Keratinocyte (primary cell): ENCODE measurements at regions not wholly inside any gene's neighbourhood (a gene's known extent, or its start where the extent isn't known, plus 50 kb on each side); places are given as distances from the start of the nearest gene placed in this dataset.
"Not testable (repeated sequence)": the region's sequence is repeated elsewhere in the genome, so short reads cannot be mapped to it uniquely, and the experiment has no call there.

ENCODE experiments used
- DNase-seq: peaks from one replicate; pipeline ENCODE4 v3.0.0-alpha.2; 2011; ENCODE audit warnings: low read depth, missing footprints, low spot score
- FAIRE-seq: peaks from 2 replicates; lab custom pipeline; 2011; peaks lifted over from hg19 to GRCh38; lab: Jason Lieb, UNC
- H2AFZ ChIP-seq: 2 replicates; pipeline ENCODE4 v1.6.0; 2012; ENCODE audit warnings: low read length, control low read depth, inconsistent platforms; ENCODE audit not compliant: control insufficient read depth
- H3K27ac ChIP-seq: 2 replicates; pipeline ENCODE4 v1.5.1; 2011; ENCODE audit warnings: low read length; ENCODE audit not compliant: control insufficient read depth, insufficient read depth
- H3K27me3 ChIP-seq: 3 replicates; pipeline ENCODE4 v1.6.0; 2011; ENCODE audit warnings: low read length; ENCODE audit not compliant: control insufficient read depth, insufficient read depth; ENCODE audit errors: extremely low read depth
- H3K36me3 ChIP-seq, 2 experiments: 2 replicates in 1 of 2; 3 replicates in 1 of 2; pipeline ENCODE4 v1.5.1; 2011; ENCODE audit warnings: low read length in 2 of 2, mild to moderate bottlenecking in 1 of 2; ENCODE audit not compliant: control insufficient read depth in 2 of 2, insufficient read depth in 2 of 2; ENCODE audit errors: extremely low read depth in 1 of 2
- H3K4me1 ChIP-seq: 3 replicates; pipeline ENCODE4 v1.5.1; 2011; ENCODE audit warnings: low read length; ENCODE audit not compliant: control insufficient read depth, insufficient read depth; ENCODE audit errors: extremely low read depth
- H3K4me2 ChIP-seq: 3 replicates; pipeline ENCODE4 v1.6.0; 2011; ENCODE audit warnings: low read depth, low read length; ENCODE audit not compliant: control insufficient read depth, insufficient read depth; ENCODE audit errors: extremely low read depth
- H3K4me3 ChIP-seq, 3 experiments: fragments of 200-600 bp in 1 of 3; sonication (generic) in 1 of 3; 2 replicates in 2 of 3; 3 replicates in 1 of 3; pipeline ENCODE4 v1.5.1; 2011 to 2016; ENCODE audit warnings: low read length in 3 of 3, mild to moderate bottlenecking in 3 of 3, control low read depth in 2 of 3, inconsistent platforms in 1 of 3, low read depth in 1 of 3, mixed read lengths in 1 of 3, mixed run types in 1 of 3, moderate library complexity in 1 of 3; ENCODE audit not compliant: control insufficient read depth in 2 of 3, insufficient read depth in 2 of 3; ENCODE audit errors: extremely low read depth in 1 of 3
- H3K79me2 ChIP-seq: 2 replicates; pipeline ENCODE4 v1.6.0; 2012; ENCODE audit warnings: low read length; ENCODE audit not compliant: control insufficient read depth, insufficient read depth
- H3K9ac ChIP-seq: 3 replicates; pipeline ENCODE4 v1.6.0; 2011; ENCODE audit warnings: low read length; ENCODE audit not compliant: control insufficient read depth, insufficient read depth; ENCODE audit errors: extremely low read depth
- H3K9me1 ChIP-seq: 3 replicates; pipeline ENCODE4 v1.6.0; 2011; ENCODE audit warnings: low read length; ENCODE audit not compliant: control insufficient read depth, insufficient read depth; ENCODE audit errors: extremely low read depth
- H3K9me3 ChIP-seq: 2 replicates; pipeline ENCODE4 v1.5.1; 2012; ENCODE audit warnings: low read depth, low read length; ENCODE audit not compliant: control insufficient read depth
- H4K20me1 ChIP-seq: 3 replicates; pipeline ENCODE4 v1.6.0; 2011; ENCODE audit warnings: low read length; ENCODE audit not compliant: control insufficient read depth, insufficient read depth; ENCODE audit errors: extremely low read depth
- CTCF ChIP-seq, 3 experiments: IDR thresholded peaks in 1 of 3; conservative IDR thresholded peaks in 1 of 3; optimal IDR thresholded peaks in 1 of 3; 2 replicates in 2 of 3; 3 replicates in 1 of 3; pipeline versions ENCODE3 to v1.5.1; 2011; ENCODE audit warnings: low read length in 3 of 3, mild to moderate bottlenecking in 3 of 3, moderate library complexity in 2 of 3, control low read depth in 1 of 3, inconsistent platforms in 1 of 3; ENCODE audit not compliant: insufficient read depth in 2 of 3; ENCODE audit errors: extremely low read depth in 1 of 3
- EZH2 ChIP-seq: IDR thresholded peaks from one replicate; pipeline ENCODE4 v1.6.1; 2012; ENCODE audit warnings: inconsistent platforms, mild to moderate bottlenecking, low read length, moderate library complexity
- dilution Hi-C: fragments of 300-500 bp; cut with MboI; formaldehyde crosslinking; loops from one replicate; pipeline ENCODE4 v1.7.0; 2020; ENCODE audit warnings: low sequenced_read_pairs; ENCODE audit not compliant: extremely low pct_ligation_motif_present

DNA sequence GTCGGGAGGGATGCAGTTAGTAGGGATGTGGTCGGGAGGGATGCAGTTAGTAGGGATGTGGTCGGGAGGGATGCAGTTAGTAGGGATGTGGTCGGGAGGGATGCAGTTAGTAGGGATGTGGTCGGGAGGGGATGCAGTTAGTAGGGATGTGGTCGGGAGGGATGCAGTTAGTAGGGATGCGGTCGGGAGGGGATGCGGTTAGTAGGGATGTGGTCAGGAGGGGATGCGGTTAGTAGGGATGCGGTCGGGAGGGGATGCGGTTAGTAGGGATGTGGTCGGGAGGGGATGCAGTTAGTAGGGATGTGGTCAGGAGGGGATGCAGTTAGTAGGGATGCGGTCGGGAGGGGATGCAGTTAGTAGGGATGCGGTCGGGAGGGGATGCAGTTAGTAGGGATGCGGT, 96.2 kb downstream of the BDH1 start:
- H2AFZ ChIP-seq, H3K27ac ChIP-seq, H3K36me3 ChIP-seq, dilution Hi-C loops, H3K9ac ChIP-seq, H3K9me1 ChIP-seq, H3K4me3 ChIP-seq, H3K27me3 ChIP-seq, H3K79me2 ChIP-seq, DNase-seq, H3K4me2 ChIP-seq, H3K9me3 ChIP-seq, H4K20me1 ChIP-seq: not testable (repeated sequence)
- H3K4me1 ChIP-seq, result peaks cover 20% of the 10 kb centered on the region
- peak; percentile 23 for FAIRE-seq

DNA sequence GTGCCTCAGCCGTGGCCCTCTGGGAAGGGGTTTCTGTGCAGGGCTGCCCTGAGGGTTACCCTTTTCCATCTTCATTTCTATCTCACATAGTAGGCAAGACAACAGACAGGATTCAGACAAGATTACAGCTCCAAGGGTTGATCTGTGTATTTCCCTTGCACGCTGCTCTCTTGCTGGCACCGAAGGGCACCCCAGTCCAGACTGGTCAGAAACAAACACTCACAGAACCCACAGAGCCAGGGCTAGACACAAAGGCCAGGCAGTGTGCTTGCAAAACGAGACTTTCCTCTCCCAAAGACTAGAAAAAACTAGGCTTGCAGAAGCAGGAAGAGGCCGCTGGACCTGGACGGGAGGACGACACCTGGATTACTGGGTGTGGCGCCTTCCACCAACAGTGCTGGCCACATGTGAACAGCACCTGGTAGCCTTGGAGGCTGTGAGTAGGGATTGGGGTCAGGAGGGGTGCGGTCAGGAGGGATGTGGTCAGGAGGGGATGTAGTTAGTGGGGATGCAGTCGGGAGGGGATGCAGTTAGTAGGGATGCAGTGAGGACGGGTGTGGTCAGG, 96.8 kb downstream of the BDH1 start:
- FAIRE-seq, result no peak
- dilution Hi-C loops, result no loop called here
- Histone ChIP-seq H3K4me2 (no peak overlapping the region), H3K9me1 (peaks cover 2% of the 10 kb centered on the region), H3K9me3 (no peaks in the 10 kb centered on the region), H2AFZ (no peak overlapping the region), H3K9ac (no peak overlapping the region), H3K27ac (no peak overlapping the region), H4K20me1 (no peaks in the 10 kb centered on the region), H3K79me2 (no peaks in the 10 kb centered on the region), H3K27me3 (no peaks in the 10 kb centered on the region), H3K36me3 (no peaks in the 10 kb centered on the region), H3K4me1 (peaks cover 20% of the 10 kb centered on the region), H3K4me3 (no peak overlapping the region)
- TF ChIP-seq EZH2 (no peak), CTCF (optimal IDR thresholded peaks at IDR 0.05 in 1 of 3, IDR thresholded peaks at IDR 0.05 in 1 of 3, conservative IDR thresholded peaks at IDR 0.05 in 1 of 3; ENCODE audit: extremely low read depth in 1 of 3, insufficient read depth in 2 of 3, low read length in 3 of 3) (no peak)
- no peak for DNase-seq

GRCh38 chr3:197458179-197458707, 97.5 kb downstream of the BDH1 start:
- H3K4me2 ChIP-seq, result no peak overlapping the region
- dilution Hi-C loops, result no loop called here
- peaks cover 20% of the 10 kb centered on the region for H3K4me1 ChIP-seq
- H4K20me1 ChIP-seq, result no peaks in the 10 kb centered on the region
- H3K27ac ChIP-seq, result no peak overlapping the region
- no peak for TF ChIP-seq EZH2
- TF ChIP-seq CTCF (optimal IDR thresholded peaks at IDR 0.05 in 1 of 3, IDR thresholded peaks at IDR 0.05 in 1 of 3, conservative IDR thresholded peaks at IDR 0.05 in 1 of 3; ENCODE audit: extremely low read depth in 1 of 3, insufficient read depth in 2 of 3, low read length in 3 of 3), result peak; percentile 83 to 87 (median 87)
- no peak overlapping the region for H3K4me3 ChIP-seq
- DNase-seq, result no peak
- peaks cover 2% of the 10 kb centered on the region for H3K9me1 ChIP-seq
- no peak for FAIRE-seq
- H3K79me2 ChIP-seq, result no peaks in the 10 kb centered on the region
- no peaks in the 10 kb centered on the region for H3K9me3 ChIP-seq
- no peaks in the 10 kb centered on the region for H3K36me3 ChIP-seq
- no peaks in the 10 kb centered on the region for H3K27me3 ChIP-seq
- H2AFZ ChIP-seq, result peak overlapping the region; percentile 58
- no peak overlapping the region for H3K9ac ChIP-seq
